Breast epithelium (tissue), 4 donors: ENCODE measurements at regions not wholly inside any gene's neighbourhood (a gene's known extent, or its start where the extent isn't known, plus 50 kb on each side); places are given as distances from the start of the nearest gene placed in this dataset.

ENCODE experiments used
- DNase-seq, 2 donors: peaks; one replicate each; pipeline ENCODE4 v3.0.0-alpha.2; 2019; ENCODE audit warnings: low spot score in 2 of 2
- H3K27ac ChIP-seq, 2 donors: fragments of 200-600 bp; sonication (generic) in 1 of 2; one replicate each; pipeline ENCODE4 v1.5.1; 2016 to 2019; ENCODE audit warnings: mild to moderate bottlenecking in 1 of 2
- H3K27me3 ChIP-seq, 2 donors: fragments of 200-600 bp; sonication (generic) in 1 of 2; one replicate each; pipeline versions ENCODE4 v1.5.1 to v1.6.0; 2017 to 2019; ENCODE audit warnings: control low read depth in 1 of 2, mild to moderate bottlenecking in 1 of 2
- H3K36me3 ChIP-seq: fragments of 200-600 bp; one replicate; pipeline ENCODE4 v1.5.1; 2019
- H3K4me1 ChIP-seq, 2 donors: fragments of 200-600 bp; sonication (generic); one replicate each; pipeline ENCODE4 v1.5.1; 2016 to 2019; ENCODE audit warnings: control low read depth in 1 of 2
- H3K4me3 ChIP-seq, 3 donors: fragments of 200-600 bp; sonication (generic); 1 replicate in 2 of 3; 2 replicates in 1 of 3; pipeline ENCODE4 v1.5.1; 2016 to 2019; ENCODE audit warnings: mild to moderate bottlenecking in 3 of 3, moderate library complexity in 2 of 3
- H3K9me3 ChIP-seq, 2 donors: fragments of 200-600 bp; sonication (generic) in 1 of 2; one replicate each; pipeline ENCODE4 v1.5.1; 2016 to 2019; ENCODE audit warnings: control low read depth in 1 of 2
- CTCF ChIP-seq, 3 donors: fragments of 450-650 bp; IDR thresholded peaks; one replicate each; pipeline ENCODE4 v1.5.1; 2016 to 2017; ENCODE audit warnings: antibody characterized with exemption in 3 of 3, mild to moderate bottlenecking in 3 of 3, moderate library complexity in 3 of 3
- POLR2A ChIP-seq: fragments of 450-650 bp; IDR thresholded peaks from one replicate; pipeline ENCODE4 v1.6.1; 2016; ENCODE audit warnings: antibody characterized with exemption, mild to moderate bottlenecking, moderate library complexity
- POLR2AphosphoS5 ChIP-seq, 3 donors: sonication (generic); formaldehyde crosslinking; IDR thresholded peaks; one replicate each; pipeline ENCODE4 v1.6.1; 2017; ENCODE audit warnings: antibody characterized with exemption in 3 of 3
- intact Hi-C: fragments of 100-400 bp; cut with DNase I; formaldehyde crosslinking; loops from one replicate; pipeline ENCODE4 v1.15.1; 2023; ENCODE audit warnings: low total_unique reads

GRCh38 chr6:6784514-6785162, 196.1 kb downstream of the LY86 start:
- TF ChIP-seq POLR2A (no peak), POLR2AphosphoS5 (IDR thresholded peaks at IDR 0.05) (no peak), CTCF (IDR thresholded peaks at IDR 0.05) (no peak)
- H3K4me1 ChIP-seq: no peaks in the 10 kb centered on the region
- intact Hi-C loops: no loop called here
- H3K9me3 ChIP-seq: no peaks in the 10 kb centered on the region
- no peak overlapping the region for H3K4me3 ChIP-seq
- DNase-seq: no peak
- no peaks in the 10 kb centered on the region for H3K36me3 ChIP-seq
- H3K27me3 ChIP-seq: no peaks in the 10 kb centered on the region
- no peak overlapping the region for H3K27ac ChIP-seq

GRCh38 chr6:6785163-6785521, 196.6 kb downstream of the LY86 start:
- Histone ChIP-seq H3K27me3 (no peaks in the 10 kb centered on the region), H3K9me3 (no peaks in the 10 kb centered on the region), H3K36me3 (no peaks in the 10 kb centered on the region), H3K27ac (no peak overlapping the region), H3K4me1 (no peaks in the 10 kb centered on the region), H3K4me3 (no peak overlapping the region)
- no peak for TF ChIP-seq CTCF (IDR thresholded peaks at IDR 0.05)
- TF ChIP-seq POLR2A: no peak
- no peak for TF ChIP-seq POLR2AphosphoS5 (IDR thresholded peaks at IDR 0.05)
- DNase-seq: no peak
- intact Hi-C loops: no loop called here

GRCh38 chr6:6788394-6789032, 200.0 kb downstream of the LY86 start:
- no peak for DNase-seq
- intact Hi-C loops: no loop called here
- Histone ChIP-seq H3K27ac (no peak overlapping the region), H3K9me3 (no peaks in the 10 kb centered on the region), H3K4me1 (no peaks in the 10 kb centered on the region), H3K27me3 (no peaks in the 10 kb centered on the region), H3K36me3 (no peaks in the 10 kb centered on the region), H3K4me3 (no peak overlapping the region)
- TF ChIP-seq POLR2AphosphoS5 (IDR thresholded peaks at IDR 0.05) (no peak), CTCF (IDR thresholded peaks at IDR 0.05) (no peak), POLR2A (no peak)

GRCh38 chr6:6790393-6790792, 201.9 kb downstream of the LY86 start:
- DNase-seq: no peak
- TF ChIP-seq CTCF (IDR thresholded peaks at IDR 0.05): no peak
- no peak for TF ChIP-seq POLR2A
- TF ChIP-seq POLR2AphosphoS5 (IDR thresholded peaks at IDR 0.05): no peak
- H3K4me1 ChIP-seq: no peaks in the 10 kb centered on the region
- intact Hi-C loops: no loop called here
- no peaks in the 10 kb centered on the region for H3K9me3 ChIP-seq
- no peak overlapping the region for H3K4me3 ChIP-seq
- H3K27me3 ChIP-seq: no peaks in the 10 kb centered on the region
- H3K36me3 ChIP-seq: no peaks in the 10 kb centered on the region
- H3K27ac ChIP-seq: no peak overlapping the region

- intact Hi-C loops: no loop called here
- DNase-seq: no peak
- Histone ChIP-seq H3K4me3 (no peak overlapping the region), H3K9me3 (no peaks in the 10 kb centered on the region), H3K27me3 (no peaks in the 10 kb centered on the region), H3K4me1 (no peaks in the 10 kb centered on the region), H3K36me3 (no peaks in the 10 kb centered on the region), H3K27ac (no peak overlapping the region)
- TF ChIP-seq CTCF (IDR thresholded peaks at IDR 0.05) (no peak), POLR2AphosphoS5 (IDR thresholded peaks at IDR 0.05) (no peak), POLR2A (no peak)
These were observed 202.4 kb downstream of the LY86 start for GRCh38 chr6:6790891-6791290.
